ENCODE measurements at regions not wholly inside any gene's neighbourhood (a gene's known extent, or its start where the extent isn't known, plus 50 kb on each side); places are given as distances from the start of the nearest gene placed in this dataset.
"Not testable (repeated sequence)": the region's sequence is repeated elsewhere in the genome, so short reads cannot be mapped to it uniquely, and the experiment has no call there.

GRCh38 chr9:19879062-19879461 lies 90.2 kb upstream of the SLC24A2 start:
- Histone ChIP-seq H3K4me3 (no peak overlapping the region), H3K9ac (ENCODE audit: insufficient read length) (no peak overlapping the region), H3K9me3 (ENCODE audit: low read depth, low read length) (no peaks in the 10 kb centered on the region), H3K36me3 (ENCODE audit: insufficient read depth, low read length) (no peaks in the 10 kb centered on the region), H3K27ac (no peak overlapping the region)
- DNase-seq (ENCODE audit: low read depth, low spot score), result no peak
- TF ChIP-seq FOXP2 (optimal IDR thresholded peaks at IDR 0.05; ENCODE audit: control extremely low read depth, extremely low read length, insufficient read depth), result no peak
- no peak for TF ChIP-seq POLR2AphosphoS5 (IDR thresholded peaks at IDR 0.05; ENCODE audit: borderline replicate concordance, low read depth, low read length)
- no peak for TF ChIP-seq EZH2 (IDR thresholded peaks at IDR 0.05)

DNA sequence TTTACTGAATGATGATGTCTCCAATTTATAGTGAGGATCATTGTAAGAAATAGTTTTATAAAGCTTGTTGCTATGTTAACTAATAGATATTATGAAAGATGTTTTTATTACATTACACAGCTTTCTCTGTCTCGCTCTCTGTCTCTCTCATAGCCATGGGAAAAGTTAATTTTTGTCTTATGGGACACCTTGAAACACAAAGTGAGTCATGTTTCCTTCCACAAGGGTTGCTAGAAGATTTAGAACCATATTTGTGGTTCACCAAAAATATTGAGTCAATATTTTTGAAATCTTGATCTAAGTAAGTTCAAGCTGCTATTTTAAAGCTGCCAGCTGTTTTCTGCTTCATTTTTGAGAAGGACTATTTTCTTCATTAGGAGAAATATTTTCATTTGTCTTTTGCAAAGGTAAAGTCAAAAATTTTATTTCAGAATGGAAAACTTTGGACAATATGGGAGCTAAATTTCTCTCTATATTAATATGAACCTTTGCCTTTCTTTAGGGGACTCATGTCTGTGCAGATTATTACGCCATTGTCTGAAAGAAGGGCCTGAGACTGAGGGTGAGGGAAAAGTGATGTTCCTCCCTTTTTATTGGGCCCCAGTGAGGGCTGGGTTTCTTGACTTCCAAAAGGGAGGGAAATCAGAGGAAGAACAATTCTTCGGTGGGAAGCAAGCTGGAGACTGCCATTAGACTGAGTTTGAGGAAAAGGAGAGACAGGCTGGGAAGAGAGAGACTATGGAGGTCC lies 87.9 kb upstream of the SLC24A2 start:
- DNase-seq (ENCODE audit: low read depth, low spot score), result no peak
- no peak overlapping the region for H3K27ac ChIP-seq
- no peak overlapping the region for H3K4me3 ChIP-seq
- no peaks in the 10 kb centered on the region for H3K36me3 ChIP-seq (ENCODE audit: insufficient read depth, low read length)
- no peaks in the 10 kb centered on the region for H3K9me3 ChIP-seq (ENCODE audit: low read depth, low read length)
- TF ChIP-seq POLR2AphosphoS5 (IDR thresholded peaks at IDR 0.05; ENCODE audit: borderline replicate concordance, low read depth, low read length), result no peak
- no peak for TF ChIP-seq FOXP2 (optimal IDR thresholded peaks at IDR 0.05; ENCODE audit: control extremely low read depth, extremely low read length, insufficient read depth)
- no peak for TF ChIP-seq EZH2 (IDR thresholded peaks at IDR 0.05)
- no peak overlapping the region for H3K9ac ChIP-seq (ENCODE audit: insufficient read length)

DNA sequence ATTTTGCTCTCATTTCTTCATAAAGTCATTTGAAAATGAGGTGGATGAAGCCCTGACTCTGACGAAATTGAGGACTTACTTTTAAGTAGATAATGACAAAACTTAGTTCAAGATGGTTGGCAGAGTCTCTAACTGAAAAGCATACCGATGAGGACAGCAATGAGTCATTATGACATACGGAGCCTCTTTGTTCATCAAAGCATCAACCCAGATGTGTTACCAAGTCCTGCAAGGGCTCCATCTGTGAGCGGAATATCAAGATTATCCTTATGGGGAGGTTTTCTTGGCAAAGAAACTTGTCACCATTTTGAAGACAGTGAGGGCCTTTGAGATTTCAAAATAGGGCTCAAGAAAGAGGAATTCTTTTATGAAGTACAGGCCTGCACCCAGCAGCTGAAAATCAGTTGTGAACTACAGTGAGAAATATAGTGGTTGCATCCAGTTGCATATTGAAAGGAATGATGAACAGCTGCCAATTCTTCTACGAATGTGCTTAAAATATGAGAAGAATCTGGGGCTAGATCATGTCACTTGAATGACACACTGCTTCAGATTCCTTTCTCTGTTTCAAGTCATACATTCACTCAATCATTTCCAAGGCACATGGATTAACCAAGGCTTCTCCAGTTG lies 86.6 kb upstream of the SLC24A2 start:
- Histone ChIP-seq H3K9me3 (ENCODE audit: low read depth, low read length) (no peaks in the 10 kb centered on the region), H3K27ac (no peak overlapping the region), H3K9ac (ENCODE audit: insufficient read length) (no peak overlapping the region), H3K36me3 (ENCODE audit: insufficient read depth, low read length) (no peaks in the 10 kb centered on the region), H3K4me3 (no peak overlapping the region)
- DNase-seq (ENCODE audit: low read depth, low spot score), result no peak
- TF ChIP-seq FOXP2 (optimal IDR thresholded peaks at IDR 0.05; ENCODE audit: control extremely low read depth, extremely low read length, insufficient read depth) (no peak), POLR2AphosphoS5 (IDR thresholded peaks at IDR 0.05; ENCODE audit: borderline replicate concordance, low read depth, low read length) (no peak), EZH2 (IDR thresholded peaks at IDR 0.05) (no peak)

DNA sequence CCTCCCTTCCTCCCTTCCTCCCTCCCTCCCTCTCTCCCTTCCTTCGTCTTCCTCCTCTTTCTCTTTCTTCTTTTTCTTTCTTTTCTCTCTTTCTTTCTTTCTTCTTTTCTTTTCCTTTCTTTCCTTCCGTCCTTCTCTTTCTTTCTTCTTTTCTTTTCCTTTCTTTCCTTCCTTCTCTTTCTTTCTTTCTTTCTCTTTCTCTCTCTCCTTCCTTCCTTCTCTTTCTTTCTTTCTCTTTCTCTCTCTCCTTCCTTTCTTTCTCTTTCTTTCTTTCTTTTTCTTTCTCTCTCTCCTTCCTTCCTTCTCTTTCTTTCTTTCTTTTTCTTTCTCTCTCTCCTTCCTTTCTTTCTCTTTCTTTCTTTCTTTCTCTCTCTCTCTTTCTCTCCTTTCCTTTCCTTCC lies 84.4 kb upstream of the SLC24A2 start:
- not testable (repeated sequence) for H3K36me3 ChIP-seq (ENCODE audit: insufficient read depth, low read length); H3K9me3 ChIP-seq (ENCODE audit: low read depth, low read length); H3K4me3 ChIP-seq; H3K9ac ChIP-seq (ENCODE audit: insufficient read length); DNase-seq (ENCODE audit: low read depth, low spot score); H3K27ac ChIP-seq

DNA sequence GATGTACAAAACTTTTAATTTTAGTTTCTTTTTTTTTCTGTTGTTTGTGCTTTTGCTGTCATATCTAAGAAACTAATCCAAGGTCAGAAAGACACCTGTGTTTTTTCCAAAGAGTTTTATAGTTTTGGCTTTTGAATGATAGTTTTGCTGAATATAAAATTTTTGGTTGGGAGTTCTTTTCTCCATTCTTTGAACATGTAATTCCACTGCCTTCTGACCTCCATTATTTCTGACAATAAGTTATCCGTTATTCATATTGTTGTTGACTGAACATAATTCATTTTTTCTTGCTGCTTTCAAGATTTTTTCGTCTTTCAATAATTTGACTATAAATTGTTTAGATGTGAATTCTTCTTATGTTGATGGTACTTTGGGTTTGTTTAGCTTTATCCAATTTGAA lies 82.2 kb upstream of the SLC24A2 start:
- TF ChIP-seq EZH2 (IDR thresholded peaks at IDR 0.05) (no peak), FOXP2 (optimal IDR thresholded peaks at IDR 0.05; ENCODE audit: control extremely low read depth, extremely low read length, insufficient read depth) (no peak), POLR2AphosphoS5 (IDR thresholded peaks at IDR 0.05; ENCODE audit: borderline replicate concordance, low read depth, low read length) (no peak)

DNA sequence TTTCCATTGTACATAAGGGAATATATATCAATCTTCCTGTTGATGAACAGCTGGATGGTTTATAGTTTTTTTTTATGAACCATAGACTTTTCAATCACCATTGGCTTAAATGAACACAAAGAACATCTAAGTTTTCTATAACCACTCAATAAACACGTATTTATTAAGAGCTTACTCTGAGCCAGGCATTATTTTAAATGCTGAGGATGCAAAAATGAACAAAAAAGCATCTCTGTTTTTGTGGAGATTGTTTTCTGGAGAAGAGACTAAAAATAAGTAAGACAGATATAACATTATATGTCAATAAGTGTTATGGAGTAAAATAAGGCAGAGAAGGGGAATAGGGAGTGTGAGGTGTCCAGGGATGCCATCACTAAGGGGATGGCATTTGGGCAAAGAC lies 52.1 kb upstream of the SLC24A2 start:
- H3K36me3 ChIP-seq (ENCODE audit: insufficient read depth, low read length), result no peaks in the 10 kb centered on the region
- no peaks in the 10 kb centered on the region for H3K9me3 ChIP-seq (ENCODE audit: low read depth, low read length)
- no peak for TF ChIP-seq POLR2AphosphoS5 (IDR thresholded peaks at IDR 0.05; ENCODE audit: borderline replicate concordance, low read depth, low read length)
- TF ChIP-seq EZH2 (IDR thresholded peaks at IDR 0.05), result no peak
- no peak for TF ChIP-seq FOXP2 (optimal IDR thresholded peaks at IDR 0.05; ENCODE audit: control extremely low read depth, extremely low read length, insufficient read depth)
- no peak overlapping the region for H3K9ac ChIP-seq (ENCODE audit: insufficient read length)
- no peak for DNase-seq (ENCODE audit: low read depth, low spot score)
- H3K4me3 ChIP-seq, result no peak overlapping the region
- no peak overlapping the region for H3K27ac ChIP-seq

More for the DNA sequence above, 82.2 kb upstream of the SLC24A2 start:
- no peak for DNase-seq (ENCODE audit: low read depth, low spot score)
- Histone ChIP-seq H3K27ac (no peak overlapping the region), H3K4me3 (no peak overlapping the region), H3K9me3 (ENCODE audit: low read depth, low read length) (no peaks in the 10 kb centered on the region), H3K9ac (ENCODE audit: insufficient read length) (no peak overlapping the region), H3K36me3 (ENCODE audit: insufficient read depth, low read length) (no peaks in the 10 kb centered on the region)
